ENCODE measurements at regions not wholly inside any gene's neighbourhood (a gene's known extent, or its start where the extent isn't known, plus 50 kb on each side); places are given as distances from the start of the nearest gene placed in this dataset.

GRCh38 chr4:31160146-31160545 is 440.0 kb downstream of the PCDH7 start:
- H3K4me1 Mint-ChIP-seq = no peaks in the 10 kb centered on the region
- H3K27ac Mint-ChIP-seq = no peak overlapping the region
- H3K27me3 Mint-ChIP-seq (ENCODE audit: low read depth in 3 of 3) = no peaks in the 10 kb centered on the region
- H3K27me3 ChIP-seq (ENCODE audit: control insufficient read depth in 2 of 2, insufficient read depth in 2 of 2, low read length in 2 of 2) = no peaks in the 10 kb centered on the region
- no peaks in the 10 kb centered on the region for H3K36me3 Mint-ChIP-seq
- intact Hi-C loops (cut with micrococcal nuclease) = no loop called here
- 90% methylated on average over 2 of the region's 3 CpGs for WGBS (ENCODE audit: insufficient coverage)
- H3K9me3 ChIP-seq (replicated peaks in 1 of 2; ENCODE audit: control insufficient read depth in 1 of 2, insufficient read depth in 1 of 2, low read length in 2 of 2) = no peaks in the 10 kb centered on the region
- no peaks in the 10 kb centered on the region for H3K36me3 ChIP-seq (replicated peaks in 1 of 2; ENCODE audit: control insufficient read depth in 1 of 2, insufficient read depth in 2 of 2, low read length in 2 of 2)
- H3K79me2 ChIP-seq (ENCODE audit: insufficient read depth, low read length) = no peaks in the 10 kb centered on the region
- H4K20me1 ChIP-seq (ENCODE audit: insufficient read depth, low read length) = no peaks in the 10 kb centered on the region
- DNase-seq = no peak
- H2AFZ ChIP-seq (ENCODE audit: insufficient read depth, low read depth, low read length, poor library complexity, severe bottlenecking) = no peak overlapping the region
- no peak for TF ChIP-seq CTCF (IDR thresholded peaks at IDR 0.05)
- H3K4me3 Mint-ChIP-seq = no peak overlapping the region
- no peak overlapping the region for H3K4me2 ChIP-seq (replicated peaks; ENCODE audit: extremely low read depth, low read length, poor library complexity, severe bottlenecking)
- H3K27ac ChIP-seq (ENCODE audit: low read depth in 1 of 2, low read length in 2 of 2) = no peak overlapping the region
- no peak overlapping the region for H3K9ac ChIP-seq (ENCODE audit: insufficient read depth, low read length, poor library complexity, severe bottlenecking)
- peaks cover 0 to 2% (median 0%) of the 10 kb centered on the region in 7 donors for H3K9me3 Mint-ChIP-seq
- no peaks in the 10 kb centered on the region for H3K4me1 ChIP-seq (ENCODE audit: control insufficient read depth in 1 of 2, insufficient read depth in 2 of 2, low read length in 2 of 2)
- no peak overlapping the region for H3K4me3 ChIP-seq (replicated peaks in 1 of 3; ENCODE audit: low read depth in 2 of 3, low read length in 3 of 3)

GRCh38 chr4:31169846-31170245 is 449.7 kb downstream of the PCDH7 start:
- Mint-ChIP-seq H3K27ac (no peak overlapping the region), H3K4me3 (no peak overlapping the region), H3K9me3 (peaks cover 0 to 9% (median 0%) of the 10 kb centered on the region in 7 donors), H3K4me1 (no peaks in the 10 kb centered on the region), H3K27me3 (ENCODE audit: low read depth in 3 of 3) (no peaks in the 10 kb centered on the region), H3K36me3 (no peaks in the 10 kb centered on the region)
- Histone ChIP-seq H3K36me3 (replicated peaks in 1 of 2; ENCODE audit: control insufficient read depth in 1 of 2, insufficient read depth in 2 of 2, low read length in 2 of 2) (no peaks in the 10 kb centered on the region), H3K9ac (ENCODE audit: insufficient read depth, low read length, poor library complexity, severe bottlenecking) (no peak overlapping the region), H4K20me1 (ENCODE audit: insufficient read depth, low read length) (no peaks in the 10 kb centered on the region), H2AFZ (ENCODE audit: insufficient read depth, low read depth, low read length, poor library complexity, severe bottlenecking) (no peak overlapping the region), H3K27ac (ENCODE audit: low read depth in 1 of 2, low read length in 2 of 2) (no peak overlapping the region), H3K4me2 (replicated peaks; ENCODE audit: extremely low read depth, low read length, poor library complexity, severe bottlenecking) (no peak overlapping the region), H3K4me1 (ENCODE audit: control insufficient read depth in 1 of 2, insufficient read depth in 2 of 2, low read length in 2 of 2) (no peaks in the 10 kb centered on the region), H3K9me3 (replicated peaks in 1 of 2; ENCODE audit: control insufficient read depth in 1 of 2, insufficient read depth in 1 of 2, low read length in 2 of 2) (no peaks in the 10 kb centered on the region), H3K4me3 (replicated peaks in 1 of 3; ENCODE audit: low read depth in 2 of 3, low read length in 3 of 3) (no peak overlapping the region), H3K79me2 (ENCODE audit: insufficient read depth, low read length) (no peaks in the 10 kb centered on the region), H3K27me3 (ENCODE audit: control insufficient read depth in 2 of 2, insufficient read depth in 2 of 2, low read length in 2 of 2) (no peaks in the 10 kb centered on the region)
- 100% methylated on average over 1 of the region's 5 CpGs for WGBS (ENCODE audit: insufficient coverage)
- no peak for DNase-seq
- TF ChIP-seq CTCF (IDR thresholded peaks at IDR 0.05) = no peak
- intact Hi-C loops (cut with micrococcal nuclease) = no loop called here
